Mesothelial cell of epicardium (in vitro differentiated cells): ENCODE measurements at regions not wholly inside any gene's neighbourhood (a gene's known extent, or its start where the extent isn't known, plus 50 kb on each side); places are given as distances from the start of the nearest gene placed in this dataset.

ENCODE experiments used
- DNase-seq, 2 experiments: peaks; one replicate each; pipeline ENCODE4 v3.0.0; 2021; ENCODE audit warnings: low spot score in 2 of 2; ENCODE audit not compliant: unreplicated experiment in 2 of 2
- H3K27ac Mint-ChIP-seq: 2 replicates; pipeline ENCODE4 v1.8.0; 2021; ENCODE audit warnings: mixed read lengths
- H3K27me3 Mint-ChIP-seq: 2 replicates; pipeline ENCODE4 v1.8.0; 2021; ENCODE audit warnings: low read depth, mixed read lengths
- H3K36me3 Mint-ChIP-seq: 2 replicates; pipeline ENCODE4 v1.8.0; 2021; ENCODE audit warnings: mixed read lengths
- H3K4me1 Mint-ChIP-seq: 2 replicates; pipeline ENCODE4 v1.8.0; 2021; ENCODE audit warnings: mixed read lengths
- H3K4me3 Mint-ChIP-seq: 2 replicates; pipeline ENCODE4 v1.8.0; 2021; ENCODE audit warnings: mild to moderate bottlenecking, moderate library complexity, mixed read lengths
- H3K9me3 Mint-ChIP-seq: 2 replicates; pipeline ENCODE4 v1.8.0; 2021; ENCODE audit warnings: mixed read lengths
- TF ChIP-seq, protein P1 (sequence below): fragments of 200-600 bp; sonication (generic); IDR thresholded peaks from one replicate; pipeline ENCODE4 v1.5.0; 2021; ENCODE audit warnings: antibody characterized with exemption; ENCODE audit not compliant: unreplicated experiment

DNA sequence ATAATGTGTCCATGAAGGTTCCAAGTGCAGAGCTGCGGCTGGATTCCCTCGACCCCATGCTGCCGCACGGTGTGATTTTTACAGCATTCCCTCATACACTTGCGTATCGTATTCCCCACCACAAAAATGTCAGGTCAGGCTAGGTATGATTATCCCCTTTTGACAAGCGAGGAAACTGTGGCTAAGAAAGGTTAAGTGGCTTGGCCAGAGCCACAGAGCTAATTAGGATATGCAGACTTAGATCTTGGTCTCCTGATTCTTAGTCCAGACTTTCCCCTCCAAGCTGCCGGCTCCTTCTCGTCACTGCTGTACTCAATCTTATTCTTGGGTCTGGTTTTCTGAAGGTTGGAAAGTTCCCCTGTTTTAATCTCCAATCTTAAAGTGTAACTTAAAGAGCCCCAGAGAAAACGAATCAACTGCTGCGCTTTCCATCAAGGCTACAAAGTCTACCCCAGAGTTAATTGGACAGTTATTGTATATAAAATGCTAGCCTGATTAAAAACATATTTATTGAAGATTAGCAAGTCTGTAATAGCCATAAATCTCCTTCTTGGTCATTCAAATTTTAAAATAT is 176.6 kb downstream of the ADAMTS15 start:
- Mint-ChIP-seq H3K4me3 (no peak overlapping the region), H3K27me3 (peaks cover 19% of the 10 kb centered on the region), H3K4me1 (peaks cover 13% of the 10 kb centered on the region), H3K27ac (no peak overlapping the region), H3K36me3 (no peaks in the 10 kb centered on the region), H3K9me3 (no peaks in the 10 kb centered on the region)
- TF ChIP-seq, protein P1, sequence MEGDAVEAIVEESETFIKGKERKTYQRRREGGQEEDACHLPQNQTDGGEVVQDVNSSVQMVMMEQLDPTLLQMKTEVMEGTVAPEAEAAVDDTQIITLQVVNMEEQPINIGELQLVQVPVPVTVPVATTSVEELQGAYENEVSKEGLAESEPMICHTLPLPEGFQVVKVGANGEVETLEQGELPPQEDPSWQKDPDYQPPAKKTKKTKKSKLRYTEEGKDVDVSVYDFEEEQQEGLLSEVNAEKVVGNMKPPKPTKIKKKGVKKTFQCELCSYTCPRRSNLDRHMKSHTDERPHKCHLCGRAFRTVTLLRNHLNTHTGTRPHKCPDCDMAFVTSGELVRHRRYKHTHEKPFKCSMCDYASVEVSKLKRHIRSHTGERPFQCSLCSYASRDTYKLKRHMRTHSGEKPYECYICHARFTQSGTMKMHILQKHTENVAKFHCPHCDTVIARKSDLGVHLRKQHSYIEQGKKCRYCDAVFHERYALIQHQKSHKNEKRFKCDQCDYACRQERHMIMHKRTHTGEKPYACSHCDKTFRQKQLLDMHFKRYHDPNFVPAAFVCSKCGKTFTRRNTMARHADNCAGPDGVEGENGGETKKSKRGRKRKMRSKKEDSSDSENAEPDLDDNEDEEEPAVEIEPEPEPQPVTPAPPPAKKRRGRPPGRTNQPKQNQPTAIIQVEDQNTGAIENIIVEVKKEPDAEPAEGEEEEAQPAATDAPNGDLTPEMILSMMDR = no peak
- no peak for DNase-seq

DNA sequence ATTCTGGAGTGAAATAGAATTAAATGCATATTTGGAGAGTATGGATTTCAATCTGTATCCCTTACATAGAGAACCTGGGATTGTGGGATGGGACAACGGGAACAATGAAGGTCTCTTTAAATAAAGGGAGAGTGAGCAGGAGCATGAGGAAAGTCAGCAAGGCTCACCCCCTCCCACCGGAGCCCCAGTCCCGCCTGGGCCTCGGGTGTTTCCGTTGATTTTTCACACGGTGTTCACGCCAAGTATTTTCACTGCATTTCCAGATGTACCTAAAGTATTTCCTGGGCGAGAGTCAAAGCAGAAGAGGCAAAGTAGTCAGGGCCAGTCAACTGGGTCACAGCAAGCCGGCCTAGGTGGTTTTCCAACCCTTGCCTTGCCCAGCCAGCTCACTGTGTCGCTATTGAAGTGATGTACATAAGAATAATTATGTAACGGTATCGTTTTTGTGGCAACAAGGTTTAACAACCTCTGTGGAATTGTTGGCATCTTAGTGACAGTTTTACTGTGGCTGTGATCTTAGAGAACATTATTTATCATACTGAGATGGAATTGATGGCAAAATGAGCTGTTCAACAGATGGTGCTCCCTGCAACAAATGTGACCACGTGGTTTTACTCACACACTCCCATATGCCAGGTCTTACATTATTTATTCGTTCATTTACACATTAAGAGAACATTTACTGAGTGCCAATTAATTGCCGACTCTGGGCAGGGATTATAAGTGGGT is 177.3 kb downstream of the ADAMTS15 start:
- Mint-ChIP-seq H3K36me3 (no peaks in the 10 kb centered on the region), H3K4me3 (no peak overlapping the region), H3K4me1 (peaks cover 13% of the 10 kb centered on the region), H3K27me3 (peaks cover 13% of the 10 kb centered on the region), H3K27ac (no peak overlapping the region), H3K9me3 (no peaks in the 10 kb centered on the region)
- DNase-seq = no peak
- TF ChIP-seq, protein P1 = no peak

DNA sequence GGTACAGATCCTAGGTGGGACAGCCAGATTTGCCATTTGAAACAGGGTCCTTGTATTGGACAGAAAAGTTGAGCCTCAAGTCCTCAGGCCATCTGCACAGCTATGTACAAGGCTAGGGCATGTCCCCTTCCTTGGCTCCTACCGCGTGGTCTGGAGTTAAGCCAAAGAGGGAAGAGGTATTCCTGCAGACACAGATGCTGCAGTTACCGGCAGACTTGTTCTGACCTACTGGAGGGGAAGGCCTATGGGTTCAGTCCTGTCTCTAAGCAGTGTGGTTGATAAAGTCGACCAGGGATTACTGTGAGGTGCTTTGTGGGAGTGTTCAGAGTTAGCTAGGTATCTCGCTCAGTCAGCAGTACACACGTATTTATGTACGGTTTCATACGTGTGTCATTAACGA is 180.6 kb downstream of the ADAMTS15 start:
- DNase-seq = no peak
- no peaks in the 10 kb centered on the region for H3K36me3 Mint-ChIP-seq
- no peaks in the 10 kb centered on the region for H3K9me3 Mint-ChIP-seq
- peaks cover 11% of the 10 kb centered on the region for H3K4me1 Mint-ChIP-seq
- H3K4me3 Mint-ChIP-seq = no peak overlapping the region
- no peaks in the 10 kb centered on the region for H3K27me3 Mint-ChIP-seq
- TF ChIP-seq, protein P1 = no peak
- H3K27ac Mint-ChIP-seq = no peak overlapping the region

DNA sequence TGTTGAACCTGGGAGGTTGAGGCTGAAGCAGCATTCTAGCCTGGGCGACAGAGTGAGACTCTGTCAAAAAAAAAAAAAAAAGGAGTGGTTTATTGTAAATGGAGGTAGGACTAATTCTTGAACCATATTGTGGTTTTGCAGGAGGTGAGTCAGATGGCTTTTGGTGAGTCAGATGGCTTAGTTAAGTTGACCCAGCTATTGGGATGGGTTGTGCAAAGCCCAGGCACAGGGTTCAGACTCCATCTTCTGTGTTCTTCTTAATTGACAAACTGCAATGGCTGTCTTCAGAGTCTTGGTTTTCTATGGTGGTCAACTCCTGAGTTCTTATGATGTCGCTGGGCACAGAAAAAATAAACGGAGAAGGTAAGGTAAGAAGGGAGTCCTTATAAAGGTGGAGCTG is 182.7 kb downstream of the ADAMTS15 start:
- DNase-seq = no peak
- no peaks in the 10 kb centered on the region for H3K9me3 Mint-ChIP-seq
- H3K36me3 Mint-ChIP-seq = no peaks in the 10 kb centered on the region
- H3K27ac Mint-ChIP-seq = no peak overlapping the region
- H3K4me3 Mint-ChIP-seq = no peak overlapping the region
- H3K27me3 Mint-ChIP-seq = peaks cover under 1% of the 10 kb centered on the region
- H3K4me1 Mint-ChIP-seq = peaks cover 13% of the 10 kb centered on the region
- TF ChIP-seq, protein P1 = no peak

DNA sequence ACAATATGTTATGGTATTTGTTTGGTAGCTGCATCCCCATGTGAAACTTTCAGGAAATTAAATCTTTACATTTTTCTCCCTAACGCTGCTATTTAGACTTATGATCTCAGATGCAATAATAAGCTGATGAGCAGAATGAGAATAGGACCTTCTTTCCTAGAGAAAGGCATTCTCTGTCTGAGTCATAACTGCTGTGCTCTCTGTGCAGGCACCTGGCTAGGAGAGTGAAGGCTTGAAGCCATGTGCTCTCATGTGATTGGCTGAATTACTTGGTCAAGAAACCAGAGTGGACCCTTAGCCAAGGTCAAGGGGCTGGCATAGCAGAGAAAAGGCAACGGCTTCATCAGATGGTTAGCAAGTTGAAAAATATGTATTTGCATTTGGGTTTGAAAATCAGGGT is 185.0 kb downstream of the ADAMTS15 start:
- TF ChIP-seq, protein P1 = no peak
- peaks cover 2% of the 10 kb centered on the region for H3K27me3 Mint-ChIP-seq
- no peak overlapping the region for H3K4me3 Mint-ChIP-seq
- H3K9me3 Mint-ChIP-seq = no peaks in the 10 kb centered on the region
- H3K36me3 Mint-ChIP-seq = no peaks in the 10 kb centered on the region
- H3K4me1 Mint-ChIP-seq = peaks cover 28% of the 10 kb centered on the region
- no peak for DNase-seq
- no peak overlapping the region for H3K27ac Mint-ChIP-seq
